ENCODE measurements at regions not wholly inside any gene's neighbourhood (a gene's known extent, or its start where the extent isn't known, plus 50 kb on each side); places are given as distances from the start of the nearest gene placed in this dataset.
"Not testable (repeated sequence)": the region's sequence is repeated elsewhere in the genome, so short reads cannot be mapped to it uniquely, and the experiment has no call there.

DNA sequence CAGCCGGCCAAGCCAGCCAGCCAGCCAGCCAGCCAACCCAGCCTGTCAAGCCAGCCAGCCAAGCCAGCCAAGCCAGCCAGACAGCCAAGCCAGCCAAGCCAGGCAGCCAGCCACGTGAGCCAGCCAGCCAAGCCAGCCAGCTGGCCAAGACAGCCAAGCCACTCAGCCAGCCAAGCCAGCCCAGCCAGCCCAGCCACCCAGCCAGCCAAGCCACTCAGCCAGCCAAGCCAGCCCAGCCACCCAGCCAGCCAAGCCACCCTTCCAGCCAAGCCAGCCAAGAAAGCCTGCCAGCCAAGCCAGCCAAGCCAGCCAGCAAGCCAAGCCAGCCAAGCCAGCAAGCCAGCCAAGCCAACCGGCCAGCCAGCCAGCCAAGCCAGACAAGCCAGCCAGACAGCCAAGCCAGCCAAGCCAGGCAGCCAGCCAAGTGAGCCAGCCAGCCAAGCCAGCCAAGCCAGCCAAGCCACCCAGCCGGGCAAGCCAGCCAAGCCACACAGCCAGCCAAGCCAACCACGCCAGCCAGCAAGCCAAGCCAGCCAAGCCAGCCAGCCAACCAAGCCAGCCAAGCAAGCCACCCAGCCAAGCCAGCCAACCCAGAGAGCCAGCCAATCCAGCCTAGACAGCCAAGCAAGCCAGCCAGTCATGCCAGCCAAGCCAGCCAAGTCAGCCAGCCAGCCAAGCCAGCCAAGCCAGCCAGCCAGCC, 199.5 kb downstream of the GOLGA6L6 start:
- no peaks in the 10 kb centered on the region for H3K4me1 ChIP-seq (ENCODE audit: insufficient read depth, low read length)
- no peak overlapping the region for H3K4me3 ChIP-seq (ENCODE audit: insufficient read depth, low read length)
- DNase-seq (ENCODE audit: insufficient read length, low spot score, missing footprints), result peak; percentile 93
- H3K36me3 ChIP-seq (ENCODE audit: insufficient read depth, low read length), result no peaks in the 10 kb centered on the region
- H3K9me3 ChIP-seq (ENCODE audit: low read depth, low read length), result peaks cover 23% of the 10 kb centered on the region
- no peak overlapping the region for H3K27ac ChIP-seq (ENCODE audit: low read depth, low read length)
- H3K4me2 ChIP-seq (ENCODE audit: insufficient read depth, low read length), result no peak overlapping the region
- no peak overlapping the region for H2AFZ ChIP-seq (ENCODE audit: low read length)
- H3K27me3 ChIP-seq (ENCODE audit: insufficient read depth, low read length), result no peaks in the 10 kb centered on the region
- TF ChIP-seq, protein P1, sequence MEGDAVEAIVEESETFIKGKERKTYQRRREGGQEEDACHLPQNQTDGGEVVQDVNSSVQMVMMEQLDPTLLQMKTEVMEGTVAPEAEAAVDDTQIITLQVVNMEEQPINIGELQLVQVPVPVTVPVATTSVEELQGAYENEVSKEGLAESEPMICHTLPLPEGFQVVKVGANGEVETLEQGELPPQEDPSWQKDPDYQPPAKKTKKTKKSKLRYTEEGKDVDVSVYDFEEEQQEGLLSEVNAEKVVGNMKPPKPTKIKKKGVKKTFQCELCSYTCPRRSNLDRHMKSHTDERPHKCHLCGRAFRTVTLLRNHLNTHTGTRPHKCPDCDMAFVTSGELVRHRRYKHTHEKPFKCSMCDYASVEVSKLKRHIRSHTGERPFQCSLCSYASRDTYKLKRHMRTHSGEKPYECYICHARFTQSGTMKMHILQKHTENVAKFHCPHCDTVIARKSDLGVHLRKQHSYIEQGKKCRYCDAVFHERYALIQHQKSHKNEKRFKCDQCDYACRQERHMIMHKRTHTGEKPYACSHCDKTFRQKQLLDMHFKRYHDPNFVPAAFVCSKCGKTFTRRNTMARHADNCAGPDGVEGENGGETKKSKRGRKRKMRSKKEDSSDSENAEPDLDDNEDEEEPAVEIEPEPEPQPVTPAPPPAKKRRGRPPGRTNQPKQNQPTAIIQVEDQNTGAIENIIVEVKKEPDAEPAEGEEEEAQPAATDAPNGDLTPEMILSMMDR (IDR thresholded peaks at IDR 0.05; ENCODE audit: extremely low read depth, low read depth, low read length), result no peak
- no peaks in the 10 kb centered on the region for H4K20me1 ChIP-seq (ENCODE audit: insufficient read depth, low read length)
- no peaks in the 10 kb centered on the region for H3K79me2 ChIP-seq (ENCODE audit: insufficient read depth, low read length)

DNA sequence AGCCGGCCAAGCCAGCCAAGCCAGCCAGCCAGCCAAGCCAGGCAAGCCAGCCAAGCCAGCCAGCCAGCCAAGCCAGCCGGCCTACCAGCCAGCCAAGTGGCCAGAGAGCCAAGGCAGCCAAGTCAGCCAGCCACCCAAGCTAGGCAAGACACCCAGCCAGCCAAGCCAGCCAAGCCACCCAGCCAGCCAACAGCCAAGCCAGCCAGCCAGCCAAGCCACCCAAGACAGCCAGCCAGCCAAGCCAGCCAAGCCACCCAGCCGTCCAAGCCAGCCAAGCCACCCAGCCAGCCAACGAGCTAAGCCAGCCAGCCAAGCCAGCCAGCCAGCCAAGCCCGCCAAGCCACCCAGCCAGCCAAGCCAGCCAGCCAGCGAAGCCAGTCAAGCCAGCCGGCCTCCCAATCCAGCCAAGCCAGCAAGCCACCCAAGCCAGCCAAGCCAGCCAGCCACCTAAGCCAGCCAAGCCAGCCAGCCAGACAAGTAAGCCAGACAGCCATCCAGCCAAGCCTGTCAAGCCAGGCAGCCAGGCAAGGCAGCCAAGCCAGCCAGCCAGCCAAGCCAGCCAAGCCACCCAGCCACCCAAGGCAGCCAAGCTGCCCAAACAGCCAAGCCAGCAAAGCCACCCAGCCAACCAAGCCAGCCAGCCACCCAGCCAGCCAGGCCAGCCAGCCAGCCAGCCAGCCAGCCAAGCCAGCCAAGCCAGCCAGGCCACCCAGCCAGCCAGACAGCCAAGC, 200.5 kb downstream of the GOLGA6L6 start:
- Histone ChIP-seq H3K9me3 (ENCODE audit: low read depth, low read length) (peaks cover 18% of the 10 kb centered on the region), H3K79me2 (ENCODE audit: insufficient read depth, low read length) (no peaks in the 10 kb centered on the region)
- DNase-seq (ENCODE audit: insufficient read length, low spot score, missing footprints), result peak; percentile 97

DNA sequence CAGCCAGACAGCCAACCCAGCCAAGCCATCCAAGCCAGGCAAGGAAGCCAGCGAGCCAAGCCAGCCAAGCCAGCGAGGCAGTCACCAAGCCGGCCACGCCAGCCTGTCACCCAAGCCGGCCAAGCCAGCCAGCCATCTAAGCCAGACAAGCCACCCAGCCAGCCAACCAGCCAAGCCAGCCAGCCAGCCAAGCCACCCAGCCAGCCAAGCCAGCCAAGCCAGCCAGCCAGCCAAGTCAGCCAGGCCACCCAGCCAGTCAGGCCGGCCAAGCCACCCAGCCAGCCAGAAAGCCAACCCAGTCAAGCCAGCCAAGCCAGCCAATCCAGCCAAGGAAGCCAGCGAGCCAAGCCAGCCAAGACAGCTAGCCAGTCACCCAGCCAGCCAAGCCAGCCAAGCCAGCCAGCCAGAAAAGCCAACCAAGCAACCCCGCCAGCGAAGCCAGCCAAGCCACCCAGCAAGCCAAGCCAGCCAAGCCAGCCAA, 201.2 kb downstream of the GOLGA6L6 start:
- Histone ChIP-seq H3K27ac (ENCODE audit: low read depth, low read length) (no peak overlapping the region), H3K4me3 (ENCODE audit: insufficient read depth, low read length) (no peak overlapping the region), H3K4me2 (ENCODE audit: insufficient read depth, low read length) (no peak overlapping the region), H4K20me1 (ENCODE audit: insufficient read depth, low read length) (no peaks in the 10 kb centered on the region), H3K9me3 (ENCODE audit: low read depth, low read length) (peaks cover 13% of the 10 kb centered on the region), H3K36me3 (ENCODE audit: insufficient read depth, low read length) (no peaks in the 10 kb centered on the region), H3K27me3 (ENCODE audit: insufficient read depth, low read length) (no peaks in the 10 kb centered on the region), H3K79me2 (ENCODE audit: insufficient read depth, low read length) (no peaks in the 10 kb centered on the region), H2AFZ (ENCODE audit: low read length) (no peak overlapping the region), H3K4me1 (ENCODE audit: insufficient read depth, low read length) (no peaks in the 10 kb centered on the region)
- TF ChIP-seq, protein P1 (IDR thresholded peaks at IDR 0.05; ENCODE audit: extremely low read depth, low read depth, low read length), result no peak
- DNase-seq (ENCODE audit: insufficient read length, low spot score, missing footprints), result peak; percentile 92

More for the DNA sequence above, 200.5 kb downstream of the GOLGA6L6 start:
- Histone ChIP-seq H3K4me2 (ENCODE audit: insufficient read depth, low read length) (no peak overlapping the region), H3K4me3 (ENCODE audit: insufficient read depth, low read length) (peak overlapping the region; percentile 13), H2AFZ (ENCODE audit: low read length) (no peak overlapping the region), H3K4me1 (ENCODE audit: insufficient read depth, low read length) (no peaks in the 10 kb centered on the region), H3K27ac (ENCODE audit: low read depth, low read length) (no peak overlapping the region), H3K36me3 (ENCODE audit: insufficient read depth, low read length) (no peaks in the 10 kb centered on the region), H3K27me3 (ENCODE audit: insufficient read depth, low read length) (no peaks in the 10 kb centered on the region), H4K20me1 (ENCODE audit: insufficient read depth, low read length) (no peaks in the 10 kb centered on the region)
- TF ChIP-seq, protein P1 (IDR thresholded peaks at IDR 0.05; ENCODE audit: extremely low read depth, low read depth, low read length), result no peak

DNA sequence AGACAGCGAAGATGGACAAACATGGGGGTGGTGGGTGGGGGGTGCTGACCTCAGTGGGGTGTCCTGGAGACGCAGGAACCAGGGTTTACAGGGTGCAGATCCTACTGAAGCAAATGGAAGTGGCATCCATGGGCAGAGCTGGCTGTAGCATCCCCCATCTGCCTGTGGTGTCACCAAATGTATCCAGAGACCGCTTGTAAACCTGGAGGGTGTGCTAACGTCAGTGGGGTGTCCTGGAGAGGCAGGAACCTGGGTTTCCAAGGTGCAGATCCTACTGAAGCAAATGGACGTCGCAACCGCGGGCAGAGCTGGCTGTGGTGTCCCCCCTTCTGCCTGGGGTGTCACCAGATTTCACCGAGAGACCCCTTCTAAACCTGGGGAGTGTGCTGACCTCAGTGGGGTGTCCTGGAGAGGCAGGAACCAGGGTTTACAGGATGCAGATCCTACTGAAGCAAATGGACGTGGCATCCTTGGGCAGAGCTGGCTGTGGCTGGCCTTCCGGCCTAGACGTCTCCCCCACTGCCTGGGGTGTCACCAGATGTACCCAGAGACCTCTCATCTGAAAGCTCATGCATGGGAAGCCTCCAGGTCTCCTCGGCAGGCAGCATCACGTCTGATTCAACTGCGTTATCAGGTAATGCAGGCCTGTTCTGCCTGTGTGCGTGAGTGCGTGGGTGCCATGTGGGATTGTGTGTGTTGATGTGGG, 202.4 kb downstream of the GOLGA6L6 start:
- not testable (repeated sequence) for H4K20me1 ChIP-seq (ENCODE audit: insufficient read depth, low read length); H3K4me2 ChIP-seq (ENCODE audit: insufficient read depth, low read length); H2AFZ ChIP-seq (ENCODE audit: low read length); H3K4me3 ChIP-seq (ENCODE audit: insufficient read depth, low read length); H3K4me1 ChIP-seq (ENCODE audit: insufficient read depth, low read length); H3K27me3 ChIP-seq (ENCODE audit: insufficient read depth, low read length); H3K27ac ChIP-seq (ENCODE audit: low read depth, low read length); H3K36me3 ChIP-seq (ENCODE audit: insufficient read depth, low read length); H3K79me2 ChIP-seq (ENCODE audit: insufficient read depth, low read length)
- peaks cover 11% of the 10 kb centered on the region for H3K9me3 ChIP-seq (ENCODE audit: low read depth, low read length)
- DNase-seq (ENCODE audit: insufficient read length, low spot score, missing footprints), result peak; percentile 65

DNA sequence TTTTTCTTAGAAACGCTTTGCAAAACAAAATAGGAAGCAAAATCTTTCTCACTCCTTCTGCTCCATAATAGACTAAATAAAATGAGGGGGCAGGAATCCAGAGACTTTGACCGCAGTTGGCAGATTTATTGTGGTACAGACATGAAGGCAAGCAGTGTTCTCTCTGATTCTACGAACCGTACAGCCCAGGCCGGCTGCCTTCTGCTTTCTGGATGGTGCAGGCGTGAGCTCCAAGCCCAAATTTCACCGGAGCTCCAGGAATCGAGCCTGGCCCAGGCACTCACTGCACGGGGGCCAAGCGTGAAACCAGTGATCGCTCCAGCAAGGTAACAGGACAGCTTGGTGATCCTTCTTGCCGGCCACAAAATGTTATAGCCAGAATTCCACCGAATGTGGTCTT, 202.9 kb downstream of the GOLGA6L6 start:
- not testable (repeated sequence) for H3K4me1 ChIP-seq (ENCODE audit: insufficient read depth, low read length); H3K4me3 ChIP-seq (ENCODE audit: insufficient read depth, low read length); H3K27ac ChIP-seq (ENCODE audit: low read depth, low read length); H3K4me2 ChIP-seq (ENCODE audit: insufficient read depth, low read length); H3K79me2 ChIP-seq (ENCODE audit: insufficient read depth, low read length); H3K36me3 ChIP-seq (ENCODE audit: insufficient read depth, low read length); H3K27me3 ChIP-seq (ENCODE audit: insufficient read depth, low read length); H4K20me1 ChIP-seq (ENCODE audit: insufficient read depth, low read length); H2AFZ ChIP-seq (ENCODE audit: low read length); DNase-seq (ENCODE audit: insufficient read length, low spot score, missing footprints)
- peaks cover 11% of the 10 kb centered on the region for H3K9me3 ChIP-seq (ENCODE audit: low read depth, low read length)

DNA sequence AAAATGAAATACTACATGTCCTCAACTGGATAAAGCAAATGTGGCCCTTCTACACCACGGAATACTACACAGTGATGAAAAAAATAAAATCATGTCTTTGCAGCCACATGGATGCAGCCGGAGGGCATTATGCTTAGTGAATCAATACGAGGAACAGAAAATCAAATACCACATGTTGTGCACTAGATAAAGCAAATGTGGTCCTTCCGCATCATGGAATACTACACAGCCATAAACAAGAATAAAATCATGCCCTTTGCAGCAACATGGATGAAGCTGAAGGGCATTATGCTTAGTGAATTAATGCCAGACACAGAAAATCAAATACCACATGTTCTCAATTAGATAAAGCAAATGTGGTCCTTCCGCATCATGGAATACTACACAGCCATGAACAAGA, 204.4 kb downstream of the GOLGA6L6 start:
- H4K20me1 ChIP-seq (ENCODE audit: insufficient read depth, low read length); H3K36me3 ChIP-seq (ENCODE audit: insufficient read depth, low read length); H3K4me3 ChIP-seq (ENCODE audit: insufficient read depth, low read length); H3K27ac ChIP-seq (ENCODE audit: low read depth, low read length); H3K4me1 ChIP-seq (ENCODE audit: insufficient read depth, low read length); H3K4me2 ChIP-seq (ENCODE audit: insufficient read depth, low read length); H2AFZ ChIP-seq (ENCODE audit: low read length); DNase-seq (ENCODE audit: insufficient read length, low spot score, missing footprints); H3K79me2 ChIP-seq (ENCODE audit: insufficient read depth, low read length); H3K27me3 ChIP-seq (ENCODE audit: insufficient read depth, low read length): not testable (repeated sequence)
- peaks cover 11% of the 10 kb centered on the region for H3K9me3 ChIP-seq (ENCODE audit: low read depth, low read length)
